ENCODE measurements at regions not wholly inside any gene's neighbourhood (a gene's known extent, or its start where the extent isn't known, plus 50 kb on each side); places are given as distances from the start of the nearest gene placed in this dataset.

GRCh38 chr5:3430691-3431090 lies 164.9 kb upstream of the IRX1 start:
- Histone ChIP-seq H3K4me3 (no peak overlapping the region), H3K27ac (ENCODE audit: low read depth) (no peak overlapping the region), H3K79me2 (replicated peaks; ENCODE audit: insufficient read depth) (no peaks in the 10 kb centered on the region), H3K36me3 (ENCODE audit: insufficient read depth) (no peaks in the 10 kb centered on the region), H3K27me3 (ENCODE audit: insufficient read depth) (no peaks in the 10 kb centered on the region), H3K4me1 (ENCODE audit: insufficient read depth) (no peaks in the 10 kb centered on the region), H3K9me2 (ENCODE audit: insufficient read depth) (no peaks in the 10 kb centered on the region), H4K20me1 (replicated peaks; ENCODE audit: insufficient read depth) (no peaks in the 10 kb centered on the region), H3F3A (replicated peaks; ENCODE audit: low read depth) (no peaks in the 10 kb centered on the region), H3K4me2 (no peak overlapping the region), H2AFZ (no peak overlapping the region)
- H3K36me3 Mint-ChIP-seq (ENCODE audit: low read depth): no peaks in the 10 kb centered on the region
- DNase-seq (ENCODE audit: low spot score): no peak
- H3K4me1 Mint-ChIP-seq: peaks cover 3% of the 10 kb centered on the region; the same call in 1 of the 3 replicates
- peaks cover 8% of the 10 kb centered on the region for H3K27me3 Mint-ChIP-seq (ENCODE audit: insufficient read depth, low read depth, poor library complexity)
- ATAC-seq: peak; percentile 35
- H3K9me3 Mint-ChIP-seq: no peaks in the 10 kb centered on the region
- TF ChIP-seq ETS1 (IDR thresholded peaks at IDR 0.05) (no peak), EZH2phosphoT487 (IDR thresholded peaks at IDR 0.05; ENCODE audit: unreplicated experiment) (no peak), CREB1 (CRISPR knock-in tag; IDR thresholded peaks at IDR 0.05; ENCODE audit: low read depth) (no peak), CTCF (conservative IDR thresholded peaks at IDR 0.05; ENCODE audit: low read depth in 2 of 2) (peak in 1 of 2 experiments; percentile 19; a peak in 1 of 4 replicates), POLR2AphosphoS5 (IDR thresholded peaks at IDR 0.05; ENCODE audit: low read depth) (no peak), EZH2 (IDR thresholded peaks at IDR 0.05; ENCODE audit: low read depth, unreplicated experiment) (no peak), NANOG (IDR thresholded peaks at IDR 0.05; ENCODE audit: borderline replicate concordance) (no peak)
- H3K27ac Mint-ChIP-seq: no peak overlapping the region
- H3K4me3 Mint-ChIP-seq: no peak overlapping the region

- DNase-seq (ENCODE audit: low spot score): no peak
- Histone ChIP-seq H3K79me2 (replicated peaks; ENCODE audit: insufficient read depth) (no peaks in the 10 kb centered on the region), H3K27me3 (ENCODE audit: insufficient read depth) (no peaks in the 10 kb centered on the region), H2AFZ (no peak overlapping the region), H4K20me1 (replicated peaks; ENCODE audit: insufficient read depth) (no peaks in the 10 kb centered on the region), H3F3A (replicated peaks; ENCODE audit: low read depth) (no peaks in the 10 kb centered on the region), H3K4me1 (ENCODE audit: insufficient read depth) (no peaks in the 10 kb centered on the region), H3K9me2 (ENCODE audit: insufficient read depth) (no peaks in the 10 kb centered on the region), H3K4me2 (no peak overlapping the region), H3K4me3 (no peak overlapping the region), H3K27ac (ENCODE audit: low read depth) (no peak overlapping the region), H3K36me3 (ENCODE audit: insufficient read depth) (no peaks in the 10 kb centered on the region)
- Mint-ChIP-seq H3K36me3 (ENCODE audit: low read depth) (no peaks in the 10 kb centered on the region), H3K4me1 (peaks cover 3% of the 10 kb centered on the region; the same call in 1 of the 3 replicates), H3K27me3 (ENCODE audit: insufficient read depth, low read depth, poor library complexity) (peaks cover 8% of the 10 kb centered on the region), H3K9me3 (no peaks in the 10 kb centered on the region), H3K27ac (no peak overlapping the region), H3K4me3 (no peak overlapping the region)
- no peak for TF ChIP-seq ZNF462 (CRISPR knock-in tag; IDR thresholded peaks at IDR 0.05)
- no peak for TF ChIP-seq EZH2 (IDR thresholded peaks at IDR 0.05; ENCODE audit: low read depth, unreplicated experiment)
- no peak for TF ChIP-seq ZNF114 (CRISPR knock-in tag; IDR thresholded peaks at IDR 0.05)
- no peak for TF ChIP-seq EZH2phosphoT487 (IDR thresholded peaks at IDR 0.05; ENCODE audit: unreplicated experiment)
- no peak for TF ChIP-seq REST (IDR thresholded peaks at IDR 0.05; ENCODE audit: unreplicated experiment)
- no peak for ATAC-seq
Observed at GRCh38 chr5:3429962-3430361, 165.7 kb upstream of the IRX1 start.
